ENCODE measurements at regions not wholly inside any gene's neighbourhood (a gene's known extent, or its start where the extent isn't known, plus 50 kb on each side); places are given as distances from the start of the nearest gene placed in this dataset.

DNA sequence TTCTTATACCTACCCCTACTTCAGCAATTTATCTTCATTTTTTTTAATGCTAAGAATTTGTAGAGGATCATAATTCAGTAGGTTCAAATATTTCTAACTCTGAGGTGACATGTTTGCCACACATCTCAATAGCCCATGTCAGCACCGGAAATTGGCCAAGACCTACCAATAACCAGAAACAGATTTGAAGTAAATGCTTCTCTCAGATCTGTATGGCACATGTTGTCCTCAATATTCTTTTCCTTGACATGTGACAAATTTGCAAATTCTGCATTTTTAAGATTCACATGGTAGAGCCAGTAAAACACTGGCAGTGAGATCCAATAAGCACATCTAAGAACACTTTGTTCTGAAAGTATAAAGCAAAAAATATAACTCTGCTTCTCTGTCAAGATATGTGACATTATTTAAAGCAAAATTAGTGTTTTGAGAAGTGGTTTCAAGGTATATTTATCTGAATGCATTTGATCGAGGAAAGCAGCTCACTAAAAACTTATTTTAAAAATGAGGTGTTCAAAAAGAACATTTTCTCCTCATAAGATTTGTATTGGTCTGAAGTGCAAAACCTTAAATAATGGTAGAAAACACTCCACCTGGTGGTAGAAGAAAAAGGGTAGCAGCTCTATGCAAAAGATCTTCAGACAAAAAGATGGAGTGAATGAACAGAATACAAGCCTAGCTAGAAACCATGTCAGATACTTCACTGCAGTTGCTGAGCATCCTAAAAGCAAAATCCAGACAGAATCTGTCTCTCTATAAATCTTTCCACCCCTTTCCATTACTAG is 513.8 kb upstream of the FAM241A start:
- peak; percentile 27 for DNase-seq

DNA sequence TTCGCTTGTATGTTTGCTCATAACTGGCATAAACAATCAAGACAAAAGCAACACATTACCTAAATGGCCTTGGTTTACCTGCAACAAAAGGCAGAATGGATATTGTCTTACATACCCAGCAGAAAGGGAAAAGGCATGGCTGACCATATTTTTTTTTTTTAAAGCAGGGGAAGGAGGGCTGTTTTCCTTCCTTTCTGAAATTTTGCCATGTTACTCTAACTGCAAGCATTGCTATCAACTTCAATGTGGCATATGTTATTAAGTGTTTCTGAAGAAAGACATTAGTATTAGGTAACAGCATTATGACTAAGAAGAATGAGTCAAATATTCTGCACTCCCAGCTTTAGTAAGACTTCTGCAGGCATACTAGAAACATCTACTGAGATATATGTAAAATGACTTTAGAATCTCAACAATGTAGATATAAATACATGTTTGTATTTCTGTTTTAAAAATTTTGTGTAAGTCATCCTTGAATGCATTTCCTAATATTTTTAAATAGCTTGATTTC is 512.6 kb upstream of the FAM241A start:
- peak; percentile 26 for DNase-seq

DNA sequence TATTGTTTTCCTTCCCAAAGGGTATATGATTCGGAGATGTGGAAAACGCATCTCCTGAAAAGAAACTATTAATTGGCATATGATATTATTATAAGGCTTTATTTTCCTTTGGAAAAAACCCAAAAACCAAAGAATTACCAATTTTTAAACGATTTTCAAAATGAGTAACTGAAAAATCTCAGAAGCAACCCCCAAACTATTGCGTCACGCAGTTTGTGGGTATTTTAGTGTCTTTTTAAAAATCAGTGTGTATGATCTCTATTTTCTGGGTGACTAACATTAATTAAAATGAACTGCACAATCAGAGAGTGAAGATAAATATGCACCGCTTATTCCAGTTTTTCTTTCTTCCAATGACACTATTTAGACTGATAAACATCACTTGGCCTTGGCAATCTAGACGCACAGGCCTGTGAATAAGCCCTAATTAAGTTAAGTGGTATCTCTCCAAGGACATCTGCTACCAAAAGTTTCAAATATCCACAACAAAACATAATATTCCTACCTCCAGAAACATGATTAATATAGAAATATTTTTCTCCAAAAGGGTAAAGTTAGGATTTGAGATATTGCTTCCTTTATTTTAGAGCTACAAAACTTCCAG is 511.5 kb upstream of the FAM241A start:
- no peak for DNase-seq

DNA sequence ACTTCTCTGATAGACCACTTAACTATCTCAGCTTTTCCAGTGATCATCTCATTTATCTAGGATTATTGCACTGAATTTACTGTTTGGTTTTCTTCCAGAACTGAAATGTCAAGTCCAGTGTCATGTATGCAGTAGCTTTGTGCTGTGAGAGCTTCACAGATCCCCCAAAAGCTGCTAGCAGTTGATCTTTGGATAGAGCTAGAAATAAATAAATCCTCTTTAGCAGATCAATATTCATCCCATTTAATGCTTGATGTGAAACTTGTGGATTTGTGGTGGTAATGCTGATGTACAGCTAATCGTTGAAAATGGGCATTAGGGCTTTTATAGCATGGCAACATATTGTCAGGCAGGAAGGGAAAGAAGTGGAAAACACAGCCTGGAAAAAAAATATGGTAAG is 509.6 kb upstream of the FAM241A start:
- no peak for DNase-seq

DNA sequence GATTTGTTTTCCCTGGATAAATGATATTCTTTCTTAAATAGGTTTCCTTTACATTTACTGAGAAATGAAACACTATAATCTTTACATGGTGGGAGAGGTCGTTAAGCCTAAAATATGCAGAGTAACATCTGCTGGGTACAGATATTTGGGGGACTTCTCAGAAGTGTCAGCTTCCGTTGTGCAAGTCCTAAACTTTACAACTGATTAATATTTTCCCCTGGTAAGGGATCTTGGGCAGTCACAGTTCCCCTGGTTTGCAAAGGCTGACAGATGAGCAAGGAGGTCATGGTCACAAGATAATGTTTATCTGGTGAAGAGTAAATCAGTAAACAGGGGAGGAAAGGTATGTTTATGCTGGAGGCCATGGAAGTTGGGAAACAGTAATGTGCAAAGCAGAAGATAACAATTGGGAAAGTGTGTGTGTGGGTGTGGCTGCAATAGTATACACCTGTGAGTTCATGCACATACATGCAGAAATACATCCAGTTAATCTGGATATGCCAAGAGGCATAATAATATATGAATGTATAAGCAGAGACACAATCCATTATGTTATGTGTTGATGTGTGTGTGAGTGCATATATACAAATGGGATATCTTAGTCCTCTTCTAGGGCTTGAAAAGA is 508.2 kb upstream of the FAM241A start:
- no peak for DNase-seq

DNA sequence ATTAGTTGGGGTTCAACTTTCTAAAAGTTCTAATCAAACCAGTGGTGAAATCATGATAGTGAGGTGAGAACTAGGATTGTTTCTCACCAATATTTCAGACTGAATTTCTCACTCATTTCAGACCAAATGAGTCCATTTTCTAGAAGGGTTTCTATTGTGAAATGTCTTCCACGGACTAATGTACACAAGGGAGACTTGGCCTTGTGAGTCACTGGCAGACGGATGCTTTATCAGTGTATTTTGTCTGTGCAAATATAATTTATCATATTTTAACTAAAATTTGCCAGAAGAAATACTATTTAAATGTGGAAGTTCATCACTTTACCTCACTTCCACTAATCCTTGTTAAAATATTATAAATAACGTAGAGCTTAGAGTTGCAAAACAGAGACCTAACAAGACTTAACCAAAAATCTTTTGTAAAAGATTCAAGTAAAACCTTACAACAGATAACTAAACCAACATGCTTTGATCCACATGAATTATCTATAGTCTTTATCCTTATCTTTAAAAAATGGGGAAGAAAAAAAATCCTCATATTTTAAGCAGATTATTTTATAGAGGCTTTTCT is 506.0 kb upstream of the FAM241A start:
- DNase-seq = no peak

DNA sequence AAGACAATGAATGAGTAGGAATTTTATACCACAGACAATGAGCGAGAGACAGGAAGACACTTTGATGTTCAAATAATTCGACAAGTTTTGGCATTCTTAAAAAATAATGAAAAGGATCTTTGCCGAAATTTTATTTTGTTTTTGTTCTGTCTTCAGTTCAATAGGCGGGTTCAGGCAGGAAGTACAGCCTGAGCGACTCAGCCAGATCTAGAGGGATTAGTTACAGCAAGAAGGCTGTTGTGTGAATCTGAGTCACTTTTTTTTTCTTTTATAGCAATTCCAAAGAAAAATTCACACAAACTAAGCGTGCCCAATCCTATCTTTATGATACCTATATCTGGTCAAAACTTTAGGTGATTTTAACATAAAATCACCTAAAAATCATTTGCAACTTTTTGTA is 505.4 kb upstream of the FAM241A start:
- DNase-seq = peak; percentile 12

DNA sequence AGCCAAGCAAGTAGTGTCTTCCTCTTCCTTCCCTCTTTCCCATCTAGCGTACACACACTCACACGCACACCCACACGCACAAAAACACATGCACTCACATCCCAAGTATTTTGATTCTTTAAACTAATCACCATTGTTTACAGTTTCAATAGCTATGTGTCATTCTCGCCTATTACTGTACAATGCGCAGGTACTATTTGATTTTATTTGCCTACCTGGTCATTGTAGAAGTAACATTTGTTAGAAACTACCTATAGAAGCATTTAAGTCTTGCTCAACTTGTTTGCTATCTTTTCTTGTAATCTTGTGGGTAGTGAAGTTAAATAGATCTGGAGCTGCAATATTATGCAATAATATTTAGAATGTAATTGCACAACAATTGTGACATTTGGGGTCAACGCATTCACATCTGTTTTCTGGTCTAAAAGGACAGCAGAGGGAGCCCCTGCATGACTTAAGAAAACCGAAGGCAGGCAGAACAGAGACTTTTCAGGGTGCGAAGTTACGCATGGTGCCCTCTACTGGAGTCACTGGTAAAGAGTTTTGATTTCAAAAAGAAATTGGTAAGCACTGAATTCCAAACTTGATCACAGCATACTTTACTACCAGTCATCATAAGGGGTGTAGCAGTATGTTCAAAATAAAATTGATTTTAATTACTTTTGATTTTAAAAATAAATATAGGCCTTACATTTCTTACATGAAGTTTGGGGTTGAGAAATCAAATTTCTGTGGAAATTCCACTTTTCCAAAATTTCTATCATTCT is 503.3 kb upstream of the FAM241A start:
- peak; percentile 83 for DNase-seq

DNA sequence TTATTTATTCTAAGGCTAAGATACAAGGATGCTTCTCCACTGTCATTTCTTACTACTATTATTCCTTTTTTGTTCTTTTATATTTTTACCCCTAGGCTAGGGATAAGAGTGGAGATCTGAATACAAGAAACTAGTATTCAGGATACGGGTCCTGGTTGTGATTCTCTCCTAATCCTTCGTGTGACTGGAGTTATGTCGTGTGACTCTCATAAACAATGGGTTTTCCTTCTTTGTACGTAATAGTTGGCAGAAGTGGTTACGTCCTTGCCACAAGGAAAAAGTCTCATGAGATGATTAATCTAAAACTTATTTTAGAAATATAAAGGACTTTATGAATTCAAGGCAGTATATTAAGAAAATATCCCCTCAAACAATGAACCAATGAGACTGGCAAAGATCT is 497.2 kb upstream of the FAM241A start:
- no peak for DNase-seq

DNA sequence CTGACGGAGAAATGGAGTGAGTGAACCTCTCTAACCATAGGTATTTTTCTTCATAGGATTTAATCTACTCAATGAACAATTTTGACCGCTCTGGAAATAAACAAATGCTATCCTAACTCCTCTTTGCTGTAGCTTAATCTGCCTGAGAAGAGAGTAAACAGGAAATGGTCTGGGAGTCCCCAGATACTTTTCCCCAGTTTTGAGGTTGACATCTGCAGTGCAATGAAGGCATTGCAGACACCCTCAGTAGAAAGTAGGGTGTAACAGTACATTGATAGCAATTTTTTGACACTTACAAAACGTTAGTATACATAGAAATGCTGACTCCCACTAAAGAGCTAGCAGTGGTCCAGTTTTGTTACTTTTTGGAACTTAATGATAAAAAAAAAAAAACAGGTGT is 495.9 kb upstream of the FAM241A start:
- no peak for DNase-seq

DNA sequence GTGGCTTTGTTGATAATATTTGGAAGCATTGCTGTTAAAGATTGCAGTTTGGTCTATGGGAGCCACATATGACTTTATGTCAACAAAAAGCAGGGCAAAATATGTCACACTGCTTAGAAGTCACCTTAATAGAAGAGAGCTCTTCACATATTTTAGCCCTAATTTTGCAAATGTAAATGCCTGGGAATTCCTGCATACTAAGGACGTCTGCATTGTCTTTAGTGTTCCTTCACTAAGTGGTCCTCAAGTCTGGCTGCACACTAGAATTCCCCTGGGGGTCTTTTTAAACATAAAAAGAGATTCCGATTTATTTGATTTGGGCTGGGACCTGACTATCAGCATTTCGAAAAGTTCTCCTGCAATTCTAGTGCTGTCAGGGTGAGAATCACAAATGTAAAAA is 495.1 kb upstream of the FAM241A start:
- DNase-seq = no peak

DNA sequence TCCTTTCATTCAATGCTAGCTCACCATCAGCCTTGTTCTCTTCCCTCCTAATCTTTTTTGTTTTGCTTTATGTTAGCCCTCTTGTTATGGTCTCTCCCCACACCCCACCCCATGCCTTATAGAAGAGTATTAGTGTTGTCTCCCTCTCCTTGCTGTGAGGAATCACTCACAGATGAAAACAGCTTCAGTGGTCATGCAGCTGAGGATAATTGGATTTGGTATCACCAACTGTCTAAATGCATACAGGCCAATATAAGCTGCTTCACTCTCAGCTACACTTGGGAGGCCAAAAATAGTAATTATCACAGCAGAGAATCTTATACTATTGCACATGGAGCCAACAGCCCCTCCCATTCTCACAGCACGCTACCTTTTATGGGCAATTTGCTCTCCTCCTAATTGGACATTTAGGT is 494.6 kb upstream of the FAM241A start:
- DNase-seq = no peak

DNA sequence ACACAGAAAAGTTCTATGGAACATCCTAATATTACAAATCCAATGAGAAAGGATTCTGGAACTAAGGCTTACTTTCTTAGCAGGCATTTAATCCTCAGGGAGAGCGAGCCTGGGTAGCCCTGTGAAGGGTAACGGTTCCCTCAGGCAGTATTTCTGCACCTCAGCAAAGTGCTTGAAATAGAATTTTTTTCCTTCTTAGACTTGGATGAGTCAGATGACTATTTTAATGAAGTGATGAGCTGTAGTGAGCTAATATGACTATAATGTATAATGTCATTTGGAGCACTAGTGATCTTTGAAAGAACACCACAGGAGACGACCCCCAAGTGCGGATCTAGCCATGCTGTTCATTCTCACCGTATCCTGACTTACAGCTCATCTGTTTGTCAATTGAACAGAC is 493.0 kb upstream of the FAM241A start:
- DNase-seq = peak; percentile 6

DNA sequence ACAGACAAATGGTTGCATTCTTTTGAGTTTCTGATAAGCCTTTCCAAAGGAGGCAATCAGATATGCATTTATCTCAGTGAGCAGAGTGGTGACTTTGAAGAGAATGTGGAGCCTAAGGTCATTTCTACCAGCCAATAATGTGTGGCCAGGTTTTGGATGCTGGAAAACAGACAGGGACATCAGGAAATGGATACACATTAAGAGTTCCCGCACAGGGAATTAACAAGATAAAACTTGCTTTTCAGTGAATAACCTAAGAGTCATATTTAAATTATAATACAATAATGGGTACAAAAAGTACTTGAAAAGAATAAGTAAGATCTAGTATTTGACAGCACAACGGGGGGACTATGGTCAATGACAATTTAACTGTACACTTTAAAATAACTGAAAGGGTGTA is 492.3 kb upstream of the FAM241A start:
- DNase-seq = no peak

DNA sequence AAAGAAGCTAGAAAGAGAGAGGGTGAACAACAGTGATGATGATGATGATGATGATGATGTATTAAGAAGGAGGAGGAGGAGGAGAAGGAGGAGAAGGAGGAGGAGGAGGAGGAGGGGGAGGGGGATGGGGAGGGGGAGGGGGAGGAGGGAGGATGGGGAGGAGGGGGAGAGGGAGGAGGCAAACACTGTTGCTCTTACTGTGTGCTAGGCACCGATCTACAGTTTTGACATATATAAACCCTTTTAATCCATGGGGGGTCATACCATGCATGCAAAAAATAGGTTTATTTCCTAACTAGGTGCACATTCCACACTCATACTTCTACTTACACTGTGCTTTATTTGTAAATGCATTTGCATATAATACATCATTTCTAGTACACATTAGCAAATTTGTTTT is 482.8 kb upstream of the FAM241A start:
- DNase-seq = no peak

DNA sequence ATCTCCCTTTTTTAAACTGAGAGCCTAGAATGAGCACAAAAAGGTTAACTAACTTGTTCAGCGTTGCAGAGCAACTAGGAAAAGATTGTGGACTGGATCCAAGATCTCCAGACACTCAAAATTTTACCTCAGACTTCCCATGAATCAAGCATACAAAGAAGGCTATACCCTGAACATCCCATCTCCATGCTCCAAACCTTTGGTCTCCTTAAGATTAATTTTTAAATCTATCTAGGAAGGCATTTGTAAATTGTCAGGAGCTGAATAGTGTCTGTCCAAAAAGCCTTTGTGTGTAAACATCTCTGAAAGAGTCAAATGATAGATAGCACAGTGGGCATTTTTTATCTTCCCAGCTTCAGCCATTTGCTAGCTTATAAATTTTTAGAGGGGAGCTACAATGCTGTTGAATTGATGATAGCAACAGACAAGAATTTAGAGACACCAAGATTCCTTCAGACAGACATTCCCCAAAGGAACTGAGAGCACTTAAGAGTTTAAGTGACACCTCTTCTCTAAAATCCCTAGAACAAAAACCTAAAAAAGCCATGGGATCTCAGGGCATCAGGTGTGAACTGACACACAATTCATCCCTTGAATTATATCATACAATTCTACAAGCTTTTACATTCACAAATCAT is 480.8 kb upstream of the FAM241A start:
- DNase-seq = no peak

DNA sequence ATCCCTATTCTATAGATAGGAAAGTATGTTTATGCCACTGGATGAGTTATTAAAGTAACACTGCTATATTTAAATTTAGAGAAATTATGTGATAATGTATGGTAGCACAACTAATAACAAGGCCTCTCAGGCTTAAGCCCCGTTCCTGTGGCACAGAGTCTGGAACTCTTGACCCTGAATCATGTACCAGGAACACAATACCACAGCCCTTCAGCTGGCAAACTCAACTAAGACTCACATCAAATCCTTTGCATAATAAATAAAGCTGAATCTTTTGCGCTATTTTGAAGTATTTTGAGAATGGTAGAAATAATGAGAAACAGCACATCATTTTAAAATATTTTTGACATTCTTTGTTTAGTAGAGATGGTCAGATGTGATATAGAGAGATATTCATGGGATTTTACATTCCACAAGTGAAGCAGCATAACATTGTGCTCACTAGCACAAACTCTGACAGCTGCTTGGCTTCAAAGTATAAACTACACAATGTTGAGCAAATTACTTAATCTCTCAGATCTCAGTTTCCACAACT is 478.4 kb upstream of the FAM241A start:
- DNase-seq = no peak

DNA sequence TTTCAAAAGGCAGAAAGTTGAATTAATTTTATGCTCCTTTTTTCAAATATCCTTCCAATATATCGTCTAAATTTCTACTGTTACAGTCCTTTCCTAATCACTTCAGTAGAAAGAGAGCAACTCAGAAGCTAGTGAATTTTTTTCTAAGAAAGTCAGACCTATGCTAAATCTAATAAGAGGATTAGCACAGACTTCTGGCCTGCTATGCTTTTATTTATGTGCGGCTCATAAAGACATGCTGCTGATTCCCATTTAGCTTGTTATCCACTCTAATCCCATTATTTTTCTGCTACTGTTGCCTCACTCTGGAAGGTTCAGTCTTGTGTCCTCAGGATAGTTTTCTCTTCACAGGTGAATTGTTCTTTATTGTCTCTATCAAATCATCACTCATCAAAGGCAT is 473.5 kb upstream of the FAM241A start:
- no peak for DNase-seq

DNA sequence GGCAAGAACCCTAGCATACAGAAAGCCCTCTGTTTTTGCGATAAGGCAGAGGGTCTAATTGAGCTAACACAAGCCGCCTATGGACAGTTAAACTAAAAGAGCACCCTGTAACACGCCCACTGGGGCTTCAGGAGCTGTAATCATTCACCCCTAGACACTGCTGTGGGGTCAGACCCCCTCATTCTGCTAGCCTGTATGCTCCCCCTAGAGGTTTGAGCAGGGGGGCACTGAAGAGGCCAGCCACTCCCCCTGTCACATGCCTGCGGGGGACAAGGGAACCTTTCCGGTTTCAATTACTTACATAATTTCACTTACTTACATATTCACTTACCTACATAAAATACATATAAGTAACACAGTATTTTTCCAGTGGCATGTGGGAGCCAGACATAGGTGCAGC is 469.5 kb upstream of the FAM241A start:
- DNase-seq = no peak

DNA sequence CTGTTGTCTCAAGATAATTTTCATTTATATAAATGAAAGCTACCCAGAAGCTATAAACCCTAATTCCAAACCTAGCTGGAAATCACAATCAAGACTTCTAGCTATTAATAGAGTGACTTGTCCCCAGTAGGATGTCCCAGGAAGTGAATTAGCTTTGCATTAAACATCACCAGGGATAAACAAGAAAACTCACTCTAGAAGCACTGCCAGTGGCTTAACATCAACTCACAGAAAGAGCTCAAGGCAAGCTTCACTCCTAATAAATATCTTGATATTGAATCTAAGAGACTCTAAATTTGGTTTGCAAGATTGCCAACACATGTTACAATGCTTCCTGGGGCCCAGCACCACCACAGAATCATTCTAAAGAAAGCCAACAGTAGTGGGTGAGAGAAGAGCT is 468.7 kb upstream of the FAM241A start:
- DNase-seq = no peak

DNA sequence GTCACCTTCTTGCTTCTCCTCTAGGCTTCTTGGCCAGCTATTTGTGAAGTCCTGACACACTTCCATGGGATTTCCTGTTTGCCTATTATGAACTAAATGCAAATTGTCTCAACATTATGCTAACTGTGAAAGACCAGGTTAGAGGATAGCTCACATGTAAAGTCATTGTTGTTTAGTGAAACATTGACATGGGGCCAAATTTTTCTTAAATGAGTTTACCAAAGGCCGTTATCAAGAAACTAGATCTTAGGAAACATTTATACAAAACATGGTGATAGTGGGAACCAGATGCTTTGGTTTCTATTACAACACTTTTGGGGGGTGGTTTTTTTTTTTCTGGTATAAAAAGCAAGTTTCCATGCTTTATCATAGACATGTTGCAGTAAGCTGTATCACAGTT is 466.8 kb upstream of the FAM241A start:
- DNase-seq = peak; percentile 83

DNA sequence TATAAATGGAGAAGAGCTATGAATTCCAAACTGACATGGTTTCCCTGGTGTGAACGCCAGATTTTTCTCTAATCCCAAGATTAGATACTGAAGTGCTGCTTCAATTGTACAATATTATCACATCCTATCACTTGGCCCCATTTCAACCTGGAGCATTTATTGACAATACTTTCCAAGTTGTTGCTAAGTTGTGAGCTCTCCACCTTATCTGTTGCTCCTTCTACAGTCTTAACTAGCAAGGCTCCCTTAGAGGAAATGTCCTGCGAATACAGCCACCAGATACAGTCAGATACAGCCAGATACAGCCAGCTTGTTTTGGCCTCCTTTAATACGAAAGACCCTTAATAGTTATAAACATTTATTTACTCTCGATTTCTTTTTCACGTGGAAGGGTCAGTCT is 466.3 kb upstream of the FAM241A start:
- DNase-seq = no peak
